Mammary epithelial cell (primary cell): ENCODE measurements at regions not wholly inside any gene's neighbourhood (a gene's known extent, or its start where the extent isn't known, plus 50 kb on each side); places are given as distances from the start of the nearest gene placed in this dataset.

Experiments
- CTCF ChIP-seq, 2 donors: IDR thresholded peaks in 1 of 2; conservative IDR thresholded peaks in 1 of 2; 2 replicates each; pipeline ENCODE4 v1.5.1; 2011 to 2012; ENCODE audit warnings: inconsistent platforms in 2 of 2, low read length in 2 of 2, mild to moderate bottlenecking in 2 of 2, control low read depth in 1 of 2, low read depth in 1 of 2; ENCODE audit not compliant: insufficient read depth in 1 of 2; ENCODE audit errors: extremely low read depth in 1 of 2
- EZH2 ChIP-seq: IDR thresholded peaks from 2 replicates; pipeline ENCODE4 v1.6.1; 2012; ENCODE audit warnings: low read length, inconsistent platforms, borderline replicate concordance

- no peak for TF ChIP-seq CTCF (conservative IDR thresholded peaks at IDR 0.05 in 1 of 2, IDR thresholded peaks at IDR 0.05 in 1 of 2; ENCODE audit: extremely low read depth in 1 of 2, insufficient read depth in 1 of 2, low read depth in 1 of 2, low read length in 2 of 2)
- TF ChIP-seq EZH2, result no peak
Observed at GRCh38 chr2:122525336-122525735, 769.9 kb downstream of the TSN start.
